GM18951 (cell line): ENCODE measurements at regions not wholly inside any gene's neighbourhood (a gene's known extent, or its start where the extent isn't known, plus 50 kb on each side); places are given as distances from the start of the nearest gene placed in this dataset.

ENCODE experiments used
- POLR2A ChIP-seq: IDR thresholded peaks from 4 replicates; pipeline ENCODE4 v1.6.1; 2011; ENCODE audit warnings: mild to moderate bottlenecking; ENCODE audit not compliant: insufficient read length, insufficient read depth; ENCODE audit errors: extremely low read depth
- in situ Hi-C: fragments of 300-500 bp; cut with MboI; formaldehyde crosslinking; loops from one replicate; pipeline ENCODE4 v1.12.0; 2022; ENCODE audit warnings: low sequenced_read_pairs, mixed read lengths, inconsistent platforms; ENCODE audit not compliant: unreplicated experiment

DNA sequence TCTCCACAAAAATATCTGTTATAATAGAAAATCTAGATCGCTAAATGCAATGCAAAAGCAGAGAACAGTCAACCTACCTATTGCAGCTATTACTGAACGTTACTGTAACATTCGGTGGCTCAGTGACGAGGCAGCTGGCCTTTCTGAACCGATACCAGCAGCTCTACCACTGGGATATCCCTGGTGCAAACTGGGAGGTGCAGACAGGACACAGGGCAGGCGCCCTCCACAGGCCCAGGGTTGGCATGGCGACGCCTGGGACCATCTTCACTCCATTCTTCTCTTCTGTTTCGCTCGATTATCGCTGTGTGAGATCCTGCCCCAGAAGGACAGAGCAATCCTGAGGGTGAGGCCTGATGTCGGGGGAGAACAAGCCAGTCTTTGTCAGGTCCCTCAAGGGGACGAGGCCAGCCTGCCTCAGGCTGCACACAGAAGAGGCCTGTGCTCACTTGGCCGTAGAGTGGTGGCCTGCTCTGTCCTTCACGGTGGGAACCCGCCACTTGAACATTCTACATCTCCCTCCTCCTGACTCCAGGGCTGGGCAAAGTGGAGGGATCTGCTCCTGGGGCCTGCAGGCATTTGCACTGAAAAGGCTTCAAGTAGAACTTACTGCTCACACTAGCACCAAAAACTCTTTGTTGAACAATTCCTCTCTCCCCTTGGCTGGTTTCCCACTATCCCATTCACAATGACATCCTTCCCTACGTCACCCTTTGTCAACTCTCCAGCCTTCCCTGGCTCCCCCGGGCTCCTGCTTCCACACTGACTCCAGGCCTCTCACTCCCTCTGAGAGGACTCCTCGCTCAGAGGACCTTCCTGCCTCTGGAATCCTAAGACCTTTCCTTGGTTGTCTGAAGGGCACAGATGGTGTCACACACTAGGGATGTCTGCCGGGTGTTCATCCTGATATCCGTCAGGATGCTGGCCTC is 49.7 kb downstream of the CYRIA start:
- in situ Hi-C loops, result no loop called here
- TF ChIP-seq POLR2A, result no peak

DNA sequence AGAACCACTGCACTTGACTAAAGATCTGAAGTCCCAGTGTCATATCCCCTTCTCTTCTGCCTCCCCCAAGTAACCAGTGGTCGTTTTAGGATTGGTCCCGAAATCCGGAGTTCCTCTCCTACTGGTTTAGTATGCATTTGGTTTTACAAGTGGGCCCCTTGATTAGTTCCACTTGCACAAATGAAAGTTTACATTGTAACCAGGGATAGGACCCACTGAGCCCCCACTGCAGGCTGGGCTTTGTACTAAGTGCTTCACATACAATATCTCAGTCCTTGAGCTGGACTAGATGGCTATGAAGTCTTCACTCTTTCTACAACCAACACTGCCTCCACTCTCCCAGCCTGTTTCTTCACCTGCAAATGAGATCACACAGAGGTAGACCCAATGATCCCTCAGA is 50.4 kb downstream of the CYRIA start:
- in situ Hi-C loops, result no loop called here
- TF ChIP-seq POLR2A, result no peak

GRCh38 chr2:16614314-16614860 is 51.2 kb downstream of the CYRIA start:
- in situ Hi-C loops, result no loop called here
- TF ChIP-seq POLR2A, result no peak

- in situ Hi-C loops, result no loop called here
- no peak for TF ChIP-seq POLR2A
Measured at GRCh38 chr2:16613539-16614011, 52.1 kb downstream of the CYRIA start.

- TF ChIP-seq POLR2A, result no peak
- in situ Hi-C loops, result no loop called here
Measured at GRCh38 chr2:16612490-16612889, 53.1 kb downstream of the CYRIA start.

DNA sequence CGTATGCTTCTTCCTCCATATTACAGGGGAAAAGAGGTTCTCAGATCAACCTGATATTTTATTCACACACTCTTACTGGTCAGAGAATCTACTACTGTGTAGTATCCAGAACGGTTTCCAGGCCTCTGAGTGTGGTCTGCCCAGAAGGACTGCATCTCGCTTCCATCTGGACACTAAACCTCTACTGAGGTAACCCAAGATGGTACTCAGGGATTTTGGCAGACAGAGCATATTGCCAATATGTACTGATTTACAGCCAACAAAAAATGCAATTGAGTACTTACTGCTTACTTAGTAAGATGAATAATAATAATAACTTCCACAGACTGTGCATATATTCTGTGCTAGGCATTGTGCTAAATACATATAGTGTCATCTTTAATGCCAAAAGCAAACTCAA is 55.8 kb downstream of the CYRIA start:
- TF ChIP-seq POLR2A, result no peak
- in situ Hi-C loops, result no loop called here

GRCh38 chr2:16608661-16609643 is 56.7 kb downstream of the CYRIA start:
- no peak for TF ChIP-seq POLR2A
- in situ Hi-C loops, result no loop called here

DNA sequence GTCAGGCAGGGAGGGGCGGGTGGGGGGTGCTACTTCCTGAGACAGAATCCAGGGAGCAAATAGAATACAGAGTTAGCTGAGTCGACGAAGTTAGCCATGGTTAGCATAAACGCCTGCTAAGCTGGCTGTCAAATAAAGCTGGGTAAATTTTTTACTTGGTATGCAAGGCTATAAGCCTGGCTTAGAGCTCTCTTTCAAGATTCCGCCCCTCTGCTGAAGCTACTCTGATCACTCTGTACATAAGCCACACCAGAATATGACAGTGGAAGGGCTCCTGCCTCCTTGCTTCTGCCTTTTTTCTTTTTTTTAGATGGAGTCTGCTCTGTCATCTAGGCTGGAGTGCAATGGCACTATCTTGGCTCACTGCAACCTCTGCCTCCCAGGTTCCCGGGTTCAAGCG is 58.3 kb downstream of the CYRIA start:
- in situ Hi-C loops, result no loop called here
- TF ChIP-seq POLR2A, result no peak

DNA sequence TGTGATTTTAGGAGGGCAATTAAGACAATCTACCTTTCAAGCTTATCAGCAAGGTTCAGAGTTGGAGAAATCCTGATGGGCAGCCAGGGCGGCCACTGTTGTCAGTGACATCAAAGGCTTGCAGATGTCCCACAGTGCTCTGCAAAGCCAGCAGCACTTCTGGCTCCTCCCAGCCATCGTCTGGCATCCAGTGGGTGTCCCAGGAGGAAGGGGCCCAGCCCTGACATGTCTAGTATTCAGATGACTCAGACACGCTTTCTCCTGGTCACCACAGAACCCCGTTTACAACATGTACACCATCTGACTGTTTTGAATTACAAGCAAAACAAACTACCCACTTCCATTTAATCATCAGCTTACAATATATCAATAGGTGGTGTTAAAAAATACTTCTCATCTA is 61.4 kb downstream of the CYRIA start:
- TF ChIP-seq POLR2A, result no peak
- in situ Hi-C loops, result no loop called here

- in situ Hi-C loops, result no loop called here
- TF ChIP-seq POLR2A, result no peak
Measured at GRCh38 chr2:16591370-16591933, 74.2 kb downstream of the CYRIA start.

DNA sequence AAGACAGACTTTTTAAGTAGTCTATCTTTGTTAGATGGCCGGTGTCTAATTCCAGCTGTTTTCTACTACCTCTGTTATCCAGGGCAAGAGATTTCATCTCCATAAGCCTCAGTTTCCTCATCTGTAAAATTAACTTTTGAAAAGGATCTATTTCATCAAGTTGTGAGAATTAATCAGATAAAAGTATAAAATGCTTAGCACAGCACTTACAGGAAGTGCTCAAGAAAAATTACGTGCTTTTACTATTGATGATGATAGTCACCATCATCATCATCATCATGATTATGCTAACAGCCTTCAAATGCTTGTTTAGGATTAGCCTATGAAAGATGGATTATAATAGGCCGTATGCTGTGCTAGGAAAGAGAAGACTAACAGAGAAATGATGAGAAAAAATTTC is 76.2 kb downstream of the CYRIA start:
- no peak for TF ChIP-seq POLR2A
- in situ Hi-C loops, result no loop called here

GRCh38 chr2:16588565-16588964 is 77.1 kb downstream of the CYRIA start:
- in situ Hi-C loops, result no loop called here

DNA sequence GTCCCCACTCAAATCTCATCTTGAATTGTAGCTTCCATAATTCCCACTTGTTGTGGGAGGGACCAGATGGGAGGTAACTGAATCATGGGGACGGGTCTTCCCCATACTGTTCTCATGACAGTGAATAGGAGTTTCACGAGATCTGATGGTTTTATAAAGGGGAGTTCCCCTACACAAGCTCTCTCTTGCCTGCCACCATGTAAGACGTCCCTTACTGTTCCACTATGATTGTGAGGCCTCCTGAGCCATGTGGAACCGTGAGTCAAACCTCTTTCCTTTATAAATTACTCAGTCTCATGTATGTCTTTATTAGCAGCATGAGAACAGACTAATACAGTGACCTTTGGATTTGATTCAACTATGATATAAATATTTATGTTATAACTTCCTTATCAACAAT is 78.0 kb downstream of the CYRIA start:
- in situ Hi-C loops, result no loop called here
- TF ChIP-seq POLR2A, result no peak

More at GRCh38 chr2:16588565-16588964, 77.1 kb downstream of the CYRIA start:
- TF ChIP-seq POLR2A, result no peak
